VCaP (cell line): ENCODE measurements at regions not wholly inside any gene's neighbourhood (a gene's known extent, or its start where the extent isn't known, plus 50 kb on each side); places are given as distances from the start of the nearest gene placed in this dataset.

Experiments used
- H3K27ac ChIP-seq: fragments of 450-650 bp; 2 replicates; pipeline ENCODE4 v1.5.1; 2017
- TF ChIP-seq, protein P1 (sequence below): fragments of 450-650 bp; conservative IDR thresholded peaks from 2 replicates; pipeline ENCODE4 v1.5.1; 2017; ENCODE audit warnings: mild to moderate bottlenecking, moderate library complexity

DNA sequence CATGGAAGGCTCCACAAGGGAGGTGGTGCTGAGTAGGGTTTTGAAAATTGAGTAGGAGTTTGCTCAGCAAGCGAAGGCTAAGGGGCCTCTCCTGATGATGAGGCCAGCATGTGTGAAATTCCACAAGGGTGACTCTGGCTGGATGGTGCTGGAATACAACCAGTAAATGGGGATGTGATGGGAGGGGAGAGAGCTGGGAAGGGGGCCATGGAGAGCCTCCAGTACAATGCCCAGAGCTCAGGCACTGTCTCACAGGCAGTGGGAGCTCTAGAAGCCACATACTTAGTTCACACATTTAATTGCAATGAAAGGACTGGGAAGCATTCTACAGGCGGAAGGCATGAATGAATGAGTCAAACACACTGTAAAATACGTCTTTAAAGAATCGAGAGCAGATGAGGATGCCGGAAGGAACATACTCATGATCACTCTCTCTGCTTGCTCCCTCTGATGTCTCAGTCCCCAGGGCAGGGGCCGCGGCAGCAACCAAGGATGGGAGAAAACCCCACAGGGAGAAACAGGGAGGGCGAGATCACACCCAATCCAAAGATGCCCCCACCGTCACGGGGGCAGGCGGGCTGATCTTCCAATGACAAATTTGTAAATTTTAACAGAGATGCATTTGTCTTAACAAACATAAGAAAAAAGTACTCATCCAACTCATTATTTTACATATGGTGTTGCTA lies 261.0 kb downstream of the NSG2 start:
- no peak overlapping the region for H3K27ac ChIP-seq
- TF ChIP-seq, protein P1, sequence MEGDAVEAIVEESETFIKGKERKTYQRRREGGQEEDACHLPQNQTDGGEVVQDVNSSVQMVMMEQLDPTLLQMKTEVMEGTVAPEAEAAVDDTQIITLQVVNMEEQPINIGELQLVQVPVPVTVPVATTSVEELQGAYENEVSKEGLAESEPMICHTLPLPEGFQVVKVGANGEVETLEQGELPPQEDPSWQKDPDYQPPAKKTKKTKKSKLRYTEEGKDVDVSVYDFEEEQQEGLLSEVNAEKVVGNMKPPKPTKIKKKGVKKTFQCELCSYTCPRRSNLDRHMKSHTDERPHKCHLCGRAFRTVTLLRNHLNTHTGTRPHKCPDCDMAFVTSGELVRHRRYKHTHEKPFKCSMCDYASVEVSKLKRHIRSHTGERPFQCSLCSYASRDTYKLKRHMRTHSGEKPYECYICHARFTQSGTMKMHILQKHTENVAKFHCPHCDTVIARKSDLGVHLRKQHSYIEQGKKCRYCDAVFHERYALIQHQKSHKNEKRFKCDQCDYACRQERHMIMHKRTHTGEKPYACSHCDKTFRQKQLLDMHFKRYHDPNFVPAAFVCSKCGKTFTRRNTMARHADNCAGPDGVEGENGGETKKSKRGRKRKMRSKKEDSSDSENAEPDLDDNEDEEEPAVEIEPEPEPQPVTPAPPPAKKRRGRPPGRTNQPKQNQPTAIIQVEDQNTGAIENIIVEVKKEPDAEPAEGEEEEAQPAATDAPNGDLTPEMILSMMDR = no peak

DNA sequence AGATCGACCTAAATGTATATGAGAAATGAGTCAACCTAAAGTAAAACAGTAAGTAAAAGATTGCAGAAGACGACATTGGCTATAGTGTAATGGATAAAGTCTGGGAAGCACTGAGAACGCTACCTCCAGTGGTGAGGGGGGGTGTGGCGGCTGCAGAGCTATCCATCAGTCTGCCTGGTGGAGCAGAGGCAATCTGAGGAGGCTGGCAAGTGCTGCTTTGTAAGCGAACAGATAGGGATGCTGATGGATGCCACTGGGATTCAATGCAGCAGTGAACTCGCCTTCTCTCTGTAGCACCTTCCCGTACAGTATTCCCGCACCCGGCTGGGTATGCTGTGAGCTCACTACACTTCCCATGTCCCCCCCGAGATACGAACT lies 261.5 kb downstream of the NSG2 start:
- TF ChIP-seq, protein P1 = 0 out of 2 replicates have a peak, but pooled peaks have one; percentile 10
- no peak overlapping the region for H3K27ac ChIP-seq

DNA sequence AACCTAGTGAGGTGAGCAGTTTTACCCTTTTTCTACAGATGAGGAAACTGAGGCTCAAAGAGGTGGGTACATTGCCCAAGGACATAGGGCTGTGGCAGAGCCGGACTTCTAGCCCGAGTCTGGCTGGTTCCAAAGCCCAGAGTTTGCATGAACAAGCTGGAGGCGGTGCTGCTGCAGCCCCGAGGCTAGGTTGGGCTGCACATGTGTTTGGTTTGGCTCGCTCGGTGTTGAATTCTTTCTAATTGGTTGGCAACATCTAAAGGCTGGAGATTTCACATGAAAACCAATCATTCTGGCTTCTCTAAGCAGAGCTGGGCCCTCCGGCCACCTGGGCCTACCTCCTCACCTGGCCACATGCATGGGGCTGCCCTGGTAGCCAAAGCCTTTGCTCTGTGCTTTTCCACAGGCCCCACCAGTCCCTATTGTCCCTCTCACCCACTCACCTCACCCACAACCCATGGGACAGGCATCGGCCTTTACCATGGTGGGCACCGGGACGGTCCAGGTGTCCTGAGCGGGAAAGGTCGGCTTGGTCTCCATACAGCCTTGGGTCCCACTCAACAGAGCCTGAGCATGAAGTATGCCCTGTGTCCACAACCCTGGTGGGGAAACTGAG lies 262.3 kb downstream of the NSG2 start:
- no peak overlapping the region for H3K27ac ChIP-seq
- TF ChIP-seq, protein P1 = no peak

DNA sequence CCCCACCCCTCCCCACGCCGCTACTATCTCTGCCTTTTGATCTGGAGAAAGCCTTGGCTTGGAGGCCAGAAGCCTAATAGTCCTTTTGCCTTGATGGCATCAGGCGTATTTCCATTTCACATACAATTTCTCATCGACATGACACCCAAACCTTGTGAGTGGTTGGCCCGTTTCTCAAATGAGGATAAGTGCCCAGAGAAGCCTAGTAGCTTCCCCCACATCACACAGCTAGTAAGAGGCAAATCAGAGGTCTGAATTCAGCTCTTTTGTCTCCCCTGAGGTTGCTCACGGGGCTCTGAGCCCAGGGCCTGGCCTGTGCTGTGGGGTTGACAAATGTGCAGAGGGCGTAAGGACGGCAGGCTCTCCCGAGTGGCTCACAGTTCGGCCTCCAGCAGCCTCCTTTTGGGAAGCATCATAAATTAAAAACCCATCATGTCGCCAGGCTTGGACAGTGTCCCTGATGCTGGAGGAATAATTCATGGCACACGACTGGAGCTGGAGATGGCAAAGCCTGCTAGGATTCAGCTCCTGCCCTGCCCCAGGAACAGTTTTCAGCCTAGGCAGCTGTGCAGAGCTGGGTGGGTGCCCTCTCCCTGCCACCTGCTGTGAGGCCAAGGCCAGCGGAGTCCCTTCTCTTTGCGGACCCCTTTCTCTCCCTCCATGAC lies 263.8 kb downstream of the NSG2 start:
- no peak overlapping the region for H3K27ac ChIP-seq
- TF ChIP-seq, protein P1 = no peak

DNA sequence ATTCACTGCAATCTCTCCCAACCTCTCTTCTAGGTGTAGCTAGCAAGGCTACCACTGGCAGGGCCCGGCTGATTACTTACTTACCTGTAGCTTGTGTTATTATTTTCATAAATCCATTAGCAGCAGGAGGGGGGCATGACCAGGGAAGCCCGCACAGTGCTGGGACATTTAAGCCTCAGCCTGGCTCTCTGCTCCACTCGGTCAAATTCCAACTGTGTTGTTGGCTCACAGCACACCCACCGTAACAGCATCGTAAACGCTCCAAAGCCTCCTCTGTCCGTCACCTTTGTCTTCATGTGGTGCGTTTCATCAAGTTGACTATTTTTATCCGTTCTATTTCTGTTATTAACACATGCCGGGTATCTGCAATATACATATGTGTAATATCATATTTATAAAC lies 264.7 kb downstream of the NSG2 start:
- TF ChIP-seq, protein P1 = no peak
- H3K27ac ChIP-seq = no peak overlapping the region

DNA sequence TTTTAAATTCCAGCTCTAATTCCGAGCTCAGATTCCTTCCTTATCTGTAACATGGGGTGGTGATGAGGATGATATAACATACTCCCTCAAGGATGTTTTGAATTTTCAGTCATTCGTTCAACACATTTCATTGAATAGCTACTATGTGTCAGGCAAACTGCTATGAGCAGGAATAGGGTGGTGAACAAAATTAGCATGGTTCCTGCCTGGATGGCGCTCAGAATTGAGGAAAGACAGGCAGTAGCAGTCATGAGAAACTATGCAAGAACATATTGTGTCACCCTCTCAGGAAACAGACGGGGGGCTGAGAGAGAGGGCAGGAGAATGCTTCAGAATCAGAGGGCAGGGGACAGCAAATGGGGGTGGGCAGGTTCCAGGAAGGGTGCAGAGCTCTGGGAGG lies 265.2 kb downstream of the NSG2 start:
- H3K27ac ChIP-seq = no peak overlapping the region
- TF ChIP-seq, protein P1 = no peak

DNA sequence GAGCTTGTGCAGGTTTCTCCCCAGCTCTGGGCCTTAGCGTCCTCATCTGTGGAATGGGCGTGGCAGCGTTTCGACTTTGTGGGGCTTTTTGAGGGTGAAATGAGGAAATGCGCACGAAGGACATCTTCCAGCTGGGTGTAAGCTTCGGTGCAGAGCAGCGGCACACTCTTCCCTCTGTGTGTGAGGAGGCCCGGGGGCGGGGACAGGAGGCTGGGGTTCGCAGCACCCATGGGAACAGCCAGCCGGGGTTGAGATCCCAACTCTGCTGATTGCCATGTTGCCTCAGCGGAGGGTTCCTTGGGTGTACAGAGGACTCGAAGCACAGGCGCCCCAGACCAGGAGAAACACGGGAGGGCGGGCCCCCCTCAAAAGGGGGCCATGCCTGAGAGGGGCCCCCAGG lies 265.6 kb downstream of the NSG2 start:
- TF ChIP-seq, protein P1 = no peak

More for the DNA sequence above, 265.6 kb downstream of the NSG2 start:
- peak overlapping the region; percentile 81; the same call in 1 of the 2 replicates for H3K27ac ChIP-seq
